ENCODE measurements at regions not wholly inside any gene's neighbourhood (a gene's known extent, or its start where the extent isn't known, plus 50 kb on each side); places are given as distances from the start of the nearest gene placed in this dataset.

- TF ChIP-seq CTCF (IDR thresholded peaks at IDR 0.05): no peak
- no peak for TF ChIP-seq POLR2AphosphoS5 (IDR thresholded peaks at IDR 0.05; ENCODE audit: low read depth, low read length)
Measured at GRCh38 chr2:65782186-65782585, 349.8 kb upstream of the SPRED2 start.

All from Panc1 (cell line).